CD4-positive, alpha-beta T cell treated with Interleukin-4 for 1 hour (primary cell): ENCODE measurements at regions not wholly inside any gene's neighbourhood (a gene's known extent, or its start where the extent isn't known, plus 50 kb on each side); places are given as distances from the start of the nearest gene placed in this dataset.
"Not testable (repeated sequence)": the region's sequence is repeated elsewhere in the genome, so short reads cannot be mapped to it uniquely, and the experiment has no call there.

Experiments
- DNase-seq, 2 donors: peaks; one replicate each; pipeline ENCODE4 v3.0.0-alpha.2; 2020 to 2022

GRCh38 chr18:22504251-22505030 lies 86.7 kb upstream of the CTAGE1 start:
- no peak for DNase-seq

GRCh38 chr18:22505141-22505591 lies 87.5 kb upstream of the CTAGE1 start:
- no peak for DNase-seq

- DNase-seq: no peak
These were observed 89.3 kb upstream of the CTAGE1 start for GRCh38 chr18:22507055-22507454.

GRCh38 chr18:22509423-22509822 lies 91.7 kb upstream of the CTAGE1 start:
- DNase-seq: no peak

- no peak for DNase-seq
These were observed 93.0 kb upstream of the CTAGE1 start for GRCh38 chr18:22510697-22511096.

- DNase-seq: no peak
These were observed 96.2 kb upstream of the CTAGE1 start for GRCh38 chr18:22513721-22514481.

GRCh38 chr18:22514655-22515054 lies 96.9 kb upstream of the CTAGE1 start:
- no peak for DNase-seq

- no peak for DNase-seq
These were observed 97.5 kb upstream of the CTAGE1 start for GRCh38 chr18:22515250-22515649.

GRCh38 chr18:22517356-22517755 lies 99.6 kb upstream of the CTAGE1 start:
- DNase-seq: no peak

GRCh38 chr18:22521026-22521707 lies 103.5 kb upstream of the CTAGE1 start:
- DNase-seq: no peak

GRCh38 chr18:22523481-22523880 lies 105.8 kb upstream of the CTAGE1 start:
- no peak for DNase-seq

- DNase-seq: no peak
These were observed 107.1 kb upstream of the CTAGE1 start for GRCh38 chr18:22524783-22525182.

GRCh38 chr18:22525313-22525712 lies 107.6 kb upstream of the CTAGE1 start:
- DNase-seq: no peak

GRCh38 chr18:22525883-22526282 lies 108.2 kb upstream of the CTAGE1 start:
- no peak for DNase-seq

- DNase-seq: no peak
These were observed 110.6 kb upstream of the CTAGE1 start for GRCh38 chr18:22528291-22528690.

GRCh38 chr18:22534706-22535105 lies 117.0 kb upstream of the CTAGE1 start:
- not testable (repeated sequence) for DNase-seq

GRCh38 chr18:22536558-22536957 lies 118.8 kb upstream of the CTAGE1 start:
- no peak for DNase-seq

- DNase-seq: no peak
These were observed 120.7 kb upstream of the CTAGE1 start for GRCh38 chr18:22538426-22538825.

- no peak for DNase-seq
These were observed 121.5 kb upstream of the CTAGE1 start for GRCh38 chr18:22539051-22539765.

- DNase-seq: no peak
These were observed 123.5 kb upstream of the CTAGE1 start for GRCh38 chr18:22541232-22541631.

- DNase-seq: no peak
These were observed 124.7 kb upstream of the CTAGE1 start for GRCh38 chr18:22542406-22542835.

- no peak for DNase-seq
These were observed 126.1 kb upstream of the CTAGE1 start for GRCh38 chr18:22543769-22544168.

GRCh38 chr18:22544626-22545025 lies 126.9 kb upstream of the CTAGE1 start:
- DNase-seq: no peak
